Gastrocnemius medialis (tissue), 4 donors: ENCODE measurements at regions not wholly inside any gene's neighbourhood (a gene's known extent, or its start where the extent isn't known, plus 50 kb on each side); places are given as distances from the start of the nearest gene placed in this dataset.

ENCODE experiments used
- POLR2A ChIP-seq, 2 donors: fragments of 450-650 bp; IDR thresholded peaks; one replicate each; pipeline ENCODE4 v1.6.1; 2017; ENCODE audit warnings: antibody characterized with exemption in 2 of 2, mild to moderate bottlenecking in 2 of 2, moderate library complexity in 2 of 2
- TF ChIP-seq, protein P1 (sequence below), 5 experiments: fragments of 450-650 bp in 3 of 5; fragments of 200-600 bp in 2 of 5; sonication (generic) in 2 of 5; IDR thresholded peaks in 4 of 5; conservative IDR thresholded peaks in 1 of 5; 1 replicate in 4 of 5; 2 replicates in 1 of 5; pipeline ENCODE4 v1.5.1; 2016 to 2019; ENCODE audit warnings: antibody characterized with exemption in 5 of 5, mild to moderate bottlenecking in 3 of 5, moderate library complexity in 3 of 5

DNA sequence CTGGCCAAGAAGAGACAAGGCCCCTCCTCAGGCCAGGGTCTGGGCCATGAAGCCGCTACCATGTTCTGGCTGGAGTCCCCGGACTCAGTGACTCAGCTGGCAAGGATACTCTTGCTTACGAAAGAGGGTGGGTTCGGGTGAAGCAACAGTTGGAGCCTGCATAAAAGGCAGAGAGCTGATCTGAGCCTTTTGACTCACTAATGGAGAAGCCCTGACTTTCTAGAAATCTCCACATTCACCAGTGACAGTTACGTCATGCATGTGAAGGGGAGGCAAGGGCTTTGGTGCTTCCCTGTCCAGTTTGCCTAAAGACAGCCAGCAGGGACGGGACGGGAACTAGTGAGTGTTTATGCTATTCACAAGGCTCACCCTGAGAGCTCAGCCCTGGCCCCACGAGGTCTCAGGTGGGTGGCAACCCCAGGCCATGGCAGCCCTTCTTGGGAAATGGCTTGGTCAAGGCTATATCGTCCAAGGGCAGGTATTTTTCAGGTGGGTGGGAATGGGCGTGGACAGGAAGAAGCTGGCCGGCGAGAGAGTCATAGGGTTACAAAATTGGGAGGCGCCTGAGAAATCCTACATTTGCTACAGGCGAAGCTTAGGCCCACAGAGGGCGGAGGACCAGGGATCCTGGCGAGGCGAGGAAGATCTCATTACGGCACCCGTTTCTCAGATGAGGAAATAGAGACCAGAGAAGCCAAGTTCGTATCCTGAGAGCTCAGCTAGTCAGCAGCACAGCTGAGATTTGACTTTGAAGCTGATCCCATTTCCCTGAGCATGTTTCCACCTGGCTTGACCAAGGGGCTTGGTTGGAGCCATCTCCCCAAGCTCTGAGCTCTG, 314.6 kb downstream of the BCL11B start:
- TF ChIP-seq, protein P1, sequence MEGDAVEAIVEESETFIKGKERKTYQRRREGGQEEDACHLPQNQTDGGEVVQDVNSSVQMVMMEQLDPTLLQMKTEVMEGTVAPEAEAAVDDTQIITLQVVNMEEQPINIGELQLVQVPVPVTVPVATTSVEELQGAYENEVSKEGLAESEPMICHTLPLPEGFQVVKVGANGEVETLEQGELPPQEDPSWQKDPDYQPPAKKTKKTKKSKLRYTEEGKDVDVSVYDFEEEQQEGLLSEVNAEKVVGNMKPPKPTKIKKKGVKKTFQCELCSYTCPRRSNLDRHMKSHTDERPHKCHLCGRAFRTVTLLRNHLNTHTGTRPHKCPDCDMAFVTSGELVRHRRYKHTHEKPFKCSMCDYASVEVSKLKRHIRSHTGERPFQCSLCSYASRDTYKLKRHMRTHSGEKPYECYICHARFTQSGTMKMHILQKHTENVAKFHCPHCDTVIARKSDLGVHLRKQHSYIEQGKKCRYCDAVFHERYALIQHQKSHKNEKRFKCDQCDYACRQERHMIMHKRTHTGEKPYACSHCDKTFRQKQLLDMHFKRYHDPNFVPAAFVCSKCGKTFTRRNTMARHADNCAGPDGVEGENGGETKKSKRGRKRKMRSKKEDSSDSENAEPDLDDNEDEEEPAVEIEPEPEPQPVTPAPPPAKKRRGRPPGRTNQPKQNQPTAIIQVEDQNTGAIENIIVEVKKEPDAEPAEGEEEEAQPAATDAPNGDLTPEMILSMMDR (IDR thresholded peaks at IDR 0.05 in 4 of 5, conservative IDR thresholded peaks at IDR 0.05 in 1 of 5), result no peak
- no peak for TF ChIP-seq POLR2A (IDR thresholded peaks at IDR 0.05)
